Mucosa of descending colon (tissue), 3 donors: ENCODE measurements at regions not wholly inside any gene's neighbourhood (a gene's known extent, or its start where the extent isn't known, plus 50 kb on each side); places are given as distances from the start of the nearest gene placed in this dataset.

Experiments used
- ATAC-seq: fragments of 200-7000 bp; cut with Tn5 transposase; one replicate; pipeline ENCODE4 v1.9.1; 2020; ENCODE audit warnings: mild to moderate bottlenecking, moderate library complexity
- DNase-seq, 3 donors: peaks; one replicate each; pipeline ENCODE4 v3.0.0-alpha.2; 2020
- H3K36me3 ChIP-seq: fragments of 200-600 bp; one replicate; pipeline ENCODE4 v1.8.0; 2021; ENCODE audit warnings: low read depth, mild to moderate bottlenecking
- H3K4me1 ChIP-seq: fragments of 200-600 bp; one replicate; pipeline ENCODE4 v1.8.0; 2021; ENCODE audit warnings: low read depth, mild to moderate bottlenecking
- H3K4me3 ChIP-seq: fragments of 200-600 bp; one replicate; pipeline ENCODE4 v1.8.0; 2021; ENCODE audit warnings: mild to moderate bottlenecking
- H3K9me3 ChIP-seq: fragments of 200-600 bp; one replicate; pipeline ENCODE4 v1.8.0; 2021; ENCODE audit warnings: mild to moderate bottlenecking
- CTCF ChIP-seq: fragments of 200-600 bp; IDR thresholded peaks from one replicate; pipeline ENCODE4 v1.8.0; 2022; ENCODE audit warnings: antibody characterized with exemption, mild to moderate bottlenecking
- intact Hi-C, 2 donors: fragments of 100-400 bp; cut with DNase I in 1 of 2; cut with micrococcal nuclease in 1 of 2; formaldehyde crosslinking; loops; one replicate each; pipeline versions ENCODE4 v1.11.0 to v1.11.1; 2022; cut with DNase I, micrococcal nuclease
- donor health status: DM: no; HTN: no; CAD: no; lungs with moderate emphysema.
- donor health status: DM: no; HTN: no; CAD: no.
- donor health status: DM: no; HTN: yes; CAD: no.

DNA sequence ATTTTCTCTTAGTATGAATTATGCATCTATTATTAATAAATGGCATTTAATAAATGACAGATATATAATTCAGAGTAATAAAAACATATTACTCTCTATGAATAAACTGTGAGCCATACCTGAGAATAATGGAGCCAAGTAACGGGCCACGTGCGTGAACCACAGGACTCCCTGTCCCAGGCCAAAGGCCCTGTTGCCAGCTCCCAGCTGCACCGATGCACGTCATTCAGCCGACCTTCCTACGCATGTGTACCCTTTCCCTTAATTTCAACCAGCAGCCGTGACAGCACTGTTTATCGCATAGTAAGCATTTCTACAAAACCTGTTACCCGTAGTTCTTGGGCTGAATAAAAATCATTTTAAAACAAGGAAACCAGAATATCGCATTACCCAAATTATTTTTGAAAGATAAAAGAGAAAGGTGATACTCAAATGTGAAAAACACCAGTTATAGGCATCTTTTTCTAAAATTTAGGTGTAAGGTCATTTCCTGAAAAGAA lies 827.2 kb upstream of the FRG1 start:
- intact Hi-C loops: no loop called here
- no peak for TF ChIP-seq CTCF
- Histone ChIP-seq H3K4me3 (no peak overlapping the region), H3K9me3 (no peaks in the 10 kb centered on the region), H3K4me1 (no peaks in the 10 kb centered on the region), H3K36me3 (no peaks in the 10 kb centered on the region)
- DNase-seq (no peak), ATAC-seq (no peak)

DNA sequence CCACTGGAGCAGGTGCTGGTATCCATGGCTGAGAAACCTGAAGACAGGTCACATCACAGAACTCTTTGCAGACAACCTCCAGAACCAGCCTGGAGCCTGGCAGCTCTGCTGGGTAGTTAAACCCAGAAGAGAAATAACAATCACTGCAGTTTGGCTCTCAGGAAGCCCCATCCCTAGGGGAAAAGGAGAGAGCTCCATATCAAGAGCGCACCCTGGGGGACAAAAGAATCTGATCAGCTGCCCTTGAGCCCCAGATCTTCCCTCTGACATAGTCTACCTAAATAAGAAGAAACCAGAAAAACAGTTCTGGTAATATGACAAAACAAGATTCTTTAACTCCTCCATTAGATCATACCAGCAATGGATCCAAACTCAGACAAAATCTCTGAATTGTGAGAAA lies 823.2 kb upstream of the FRG1 start:
- Histone ChIP-seq H3K4me3 (no peak overlapping the region), H3K36me3 (no peaks in the 10 kb centered on the region), H3K4me1 (no peaks in the 10 kb centered on the region), H3K9me3 (no peaks in the 10 kb centered on the region)
- DNase-seq (no peak), ATAC-seq (no peak)
- intact Hi-C loops: no loop called here
- TF ChIP-seq CTCF: no peak

DNA sequence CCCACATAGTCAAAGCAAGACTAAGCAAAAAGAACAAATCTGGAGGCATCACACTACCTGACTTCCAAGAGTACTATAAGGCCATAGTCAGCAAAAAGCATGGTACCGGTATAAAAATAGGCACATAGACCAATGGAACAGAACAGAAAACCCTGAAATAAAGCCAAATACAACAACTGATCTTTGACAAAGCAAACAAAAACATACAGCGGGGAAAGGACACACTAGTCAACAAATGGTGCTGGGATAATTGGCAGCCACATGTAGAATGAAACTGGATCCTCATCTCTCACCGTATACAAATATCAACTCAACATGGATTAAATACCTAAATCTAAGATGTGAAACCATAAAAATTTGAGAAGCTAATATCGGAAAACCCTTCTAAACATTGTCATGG lies 819.3 kb upstream of the FRG1 start:
- H3K36me3 ChIP-seq: no peaks in the 10 kb centered on the region
- no peak overlapping the region for H3K4me3 ChIP-seq
- ATAC-seq (no peak), DNase-seq (no peak)
- intact Hi-C loops: no loop called here
- H3K4me1 ChIP-seq: no peaks in the 10 kb centered on the region
- no peak for TF ChIP-seq CTCF
- H3K9me3 ChIP-seq: no peaks in the 10 kb centered on the region

GRCh38 chr4:189124149-189124758 lies 816.4 kb upstream of the FRG1 start:
- H3K36me3 ChIP-seq: no peaks in the 10 kb centered on the region
- intact Hi-C loops: no loop called here
- DNase-seq (peak in 1 of 3 donors; percentile 10), ATAC-seq (no peak)
- H3K9me3 ChIP-seq: no peaks in the 10 kb centered on the region
- H3K4me3 ChIP-seq: no peak overlapping the region
- TF ChIP-seq CTCF: no peak
- no peaks in the 10 kb centered on the region for H3K4me1 ChIP-seq

DNA sequence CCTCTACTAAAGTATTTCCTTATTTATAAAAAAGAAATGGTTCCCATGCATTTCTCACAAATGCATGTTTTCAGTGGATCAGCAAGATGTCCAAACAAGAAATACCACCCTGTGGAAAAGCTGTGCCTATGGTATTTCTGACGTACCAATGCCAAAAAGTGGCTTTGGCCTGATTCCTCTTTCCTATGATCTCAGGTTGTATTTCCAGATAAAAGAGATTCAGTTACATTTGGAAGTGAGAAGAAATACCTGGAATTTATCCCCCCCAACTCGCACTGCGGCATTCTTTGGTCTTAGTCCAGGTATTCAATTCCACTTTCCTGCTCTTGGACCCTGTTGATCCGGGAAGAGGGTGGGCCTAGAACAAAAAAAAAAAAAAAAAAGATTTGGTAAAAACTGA lies 815.9 kb upstream of the FRG1 start:
- no peak for ATAC-seq
- Histone ChIP-seq H3K9me3 (no peaks in the 10 kb centered on the region), H3K36me3 (no peaks in the 10 kb centered on the region), H3K4me3 (no peak overlapping the region), H3K4me1 (no peaks in the 10 kb centered on the region)
- TF ChIP-seq CTCF: no peak
- intact Hi-C loops: no loop called here
- DNase-seq: no peak

DNA sequence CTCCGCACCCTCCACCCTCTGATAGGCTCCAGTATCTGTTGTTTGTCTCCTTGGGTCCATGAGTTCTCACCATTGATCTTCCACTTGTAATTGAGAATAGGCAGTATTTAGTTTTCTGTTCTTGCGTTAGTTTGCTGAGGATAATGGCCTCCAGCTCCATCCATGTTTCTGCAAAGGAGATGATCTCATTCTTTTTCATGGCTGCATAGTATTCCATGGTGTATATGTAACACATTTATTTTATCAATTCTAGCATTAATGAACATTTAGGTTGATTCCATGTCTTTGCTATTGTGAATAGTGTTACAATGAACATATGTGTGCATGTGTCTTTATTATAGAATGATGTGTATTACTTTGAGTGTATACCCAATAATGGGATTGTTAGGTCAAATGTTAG lies 814.6 kb upstream of the FRG1 start:
- Histone ChIP-seq H3K4me1 (no peaks in the 10 kb centered on the region), H3K36me3 (no peaks in the 10 kb centered on the region), H3K4me3 (no peak overlapping the region), H3K9me3 (no peaks in the 10 kb centered on the region)
- no peak for TF ChIP-seq CTCF
- ATAC-seq (no peak), DNase-seq (no peak)
- intact Hi-C loops: no loop called here
